ENCODE measurements at regions not wholly inside any gene's neighbourhood (a gene's known extent, or its start where the extent isn't known, plus 50 kb on each side); places are given as distances from the start of the nearest gene placed in this dataset.

DNA sequence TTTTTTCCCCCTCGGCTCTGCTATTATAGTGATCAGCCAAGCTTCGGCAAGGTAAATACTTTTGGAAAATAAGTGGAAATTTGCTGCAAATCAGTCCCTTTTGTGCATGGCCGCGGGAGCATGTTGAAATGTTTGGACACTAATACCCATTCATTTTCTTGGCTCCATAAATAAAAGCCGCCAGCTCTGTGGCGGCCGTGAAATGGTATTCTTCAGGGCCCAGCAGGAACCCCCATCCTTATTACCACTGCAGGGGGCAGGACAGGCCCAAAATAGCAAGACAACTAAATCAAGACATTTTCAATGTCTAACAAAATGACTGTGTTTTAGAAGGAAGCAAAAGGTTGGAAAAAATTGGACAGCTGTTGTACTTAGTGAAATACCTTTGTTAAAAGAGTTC is 362.3 kb downstream of the NR2F2 start:
- no peak for DNase-seq

DNA sequence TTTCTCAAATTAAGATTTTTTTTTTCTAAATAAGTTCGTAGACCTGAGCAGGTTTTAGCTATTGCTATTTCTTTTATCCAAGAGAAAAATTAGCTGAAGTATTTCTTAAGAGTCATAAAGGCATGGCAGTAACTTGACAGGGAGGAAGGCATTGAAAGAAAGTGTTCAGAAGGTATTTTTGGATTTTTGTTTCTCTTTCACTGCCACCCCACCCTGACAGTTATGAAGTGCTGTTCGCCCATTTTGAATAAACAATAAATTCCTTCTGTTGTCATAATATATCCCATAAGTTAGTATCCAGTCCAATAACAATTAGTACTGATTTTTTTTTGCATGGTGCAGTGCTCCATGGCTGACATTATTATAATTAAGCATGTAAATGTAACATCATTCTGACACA is 363.0 kb downstream of the NR2F2 start:
- DNase-seq: no peak

DNA sequence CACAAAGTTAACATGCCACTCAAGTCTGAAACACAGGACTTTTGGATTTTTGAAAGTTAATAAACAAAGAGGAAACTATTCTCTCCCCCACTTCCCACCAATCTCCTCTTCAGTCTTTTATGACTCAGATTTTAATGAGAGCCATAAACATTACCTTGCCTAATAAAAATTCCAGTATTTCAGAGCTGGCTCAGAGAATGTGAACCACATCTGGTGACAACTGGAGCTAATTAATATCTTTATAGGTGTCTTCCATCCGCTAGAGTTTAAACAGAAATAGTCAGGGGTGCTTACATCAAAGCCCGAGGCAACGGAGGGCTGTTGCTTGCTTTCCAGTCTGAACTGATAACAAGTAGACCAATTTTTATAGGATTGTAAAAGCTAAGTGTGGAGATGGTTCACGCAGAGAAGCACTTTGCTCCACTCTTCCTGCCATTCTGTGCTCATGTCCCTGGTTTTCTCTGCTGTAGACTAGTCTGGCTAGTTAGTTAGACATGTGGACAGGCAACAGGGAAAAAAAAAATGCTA is 363.6 kb downstream of the NR2F2 start:
- DNase-seq: no peak

DNA sequence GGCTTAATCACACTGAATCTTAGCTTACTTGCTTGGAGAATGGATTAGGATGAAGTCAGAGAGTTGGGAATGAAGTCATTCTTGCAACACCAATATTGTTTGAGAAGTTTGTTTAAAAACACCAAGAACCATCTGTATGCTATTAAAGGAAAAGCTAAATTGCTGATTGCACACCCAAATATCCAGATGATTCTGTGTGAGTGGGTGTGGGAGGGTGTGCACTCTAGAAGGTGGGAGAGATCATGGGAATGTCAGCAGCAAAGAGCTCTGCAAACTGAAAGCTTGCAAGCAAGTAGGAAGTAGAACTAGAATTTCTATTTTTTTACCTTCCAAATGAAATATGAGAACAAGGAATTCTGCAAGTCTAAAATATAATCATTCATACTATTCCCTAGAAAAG is 364.9 kb downstream of the NR2F2 start:
- no peak for DNase-seq

DNA sequence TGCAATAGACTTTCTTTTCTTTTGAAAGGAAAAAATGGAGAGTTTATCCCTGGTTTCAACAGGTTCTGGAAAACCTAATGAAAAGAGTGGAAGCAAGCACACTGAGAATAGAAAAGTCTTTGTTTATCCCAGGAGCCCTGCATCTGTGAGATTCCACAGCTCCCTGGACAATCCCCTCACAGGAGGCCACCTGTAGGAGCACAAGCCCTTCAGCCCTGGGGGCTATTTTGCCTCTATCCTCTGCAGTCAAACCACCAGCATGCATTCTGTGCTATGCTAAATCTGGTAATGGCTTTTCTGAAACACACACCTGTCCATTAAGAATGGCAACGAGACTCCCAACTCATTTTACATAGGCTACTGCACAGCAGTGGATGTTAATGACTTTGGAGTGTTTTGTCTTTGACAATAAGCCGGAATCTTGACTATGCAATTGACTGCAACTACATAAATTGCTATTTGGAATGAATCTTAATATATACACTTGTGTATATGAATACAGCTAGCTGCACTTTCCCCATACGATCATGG is 369.4 kb downstream of the NR2F2 start:
- no peak for DNase-seq

DNA sequence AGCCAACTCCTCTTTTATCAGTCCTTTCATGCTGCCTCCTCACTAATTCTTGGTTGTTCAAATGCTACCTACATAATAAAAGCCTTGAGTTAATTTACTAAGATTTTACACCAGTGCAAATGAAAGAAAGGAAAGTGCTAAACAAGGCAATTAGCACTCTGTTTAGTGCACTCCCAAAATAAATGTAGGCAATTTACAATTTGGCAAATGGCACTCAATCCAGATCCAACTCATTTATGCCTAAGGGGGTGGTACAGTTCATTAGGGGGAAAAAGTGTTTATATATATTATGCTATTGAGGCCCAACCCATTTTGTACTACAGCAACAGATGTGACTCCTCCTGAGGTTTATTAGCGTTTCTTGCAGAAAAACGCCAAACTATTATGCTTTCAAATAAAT is 370.1 kb downstream of the NR2F2 start:
- DNase-seq: no peak

DNA sequence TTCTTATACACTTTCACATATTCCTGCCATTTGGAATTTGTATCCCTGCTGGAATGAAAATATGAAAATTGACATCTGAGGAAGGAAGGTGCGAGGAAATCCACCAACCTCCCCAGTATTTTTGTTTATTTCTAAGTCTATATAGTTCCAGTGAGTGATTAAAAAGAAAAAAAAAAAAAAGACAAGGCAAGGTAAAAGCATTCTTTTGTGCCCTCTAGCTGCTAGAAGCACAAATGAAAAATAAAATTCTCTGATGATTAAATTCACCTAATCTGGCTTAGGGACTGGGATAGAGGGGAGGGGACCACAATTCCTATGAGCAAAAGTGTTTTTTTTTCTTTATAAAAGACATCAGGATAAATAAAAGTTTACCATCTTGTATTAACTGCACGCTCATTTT is 370.9 kb downstream of the NR2F2 start:
- no peak for DNase-seq

DNA sequence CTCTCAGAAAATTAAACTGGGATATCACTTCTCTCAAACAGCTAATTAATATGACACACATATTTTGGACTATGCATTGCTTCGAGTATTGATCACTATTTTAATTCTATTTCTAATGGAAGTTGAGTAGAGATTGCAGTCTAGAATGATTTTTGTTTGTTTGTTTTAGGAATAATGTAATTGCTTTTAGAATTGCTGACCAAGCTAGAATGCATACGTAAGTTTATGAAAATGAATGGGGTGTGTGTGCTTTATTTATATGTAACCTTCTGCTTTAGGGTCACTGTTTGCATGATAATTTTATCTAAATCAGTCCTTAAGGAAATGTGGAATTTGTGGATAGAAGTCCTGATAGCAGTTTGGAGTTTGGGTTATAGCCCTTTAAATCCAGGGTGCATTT is 371.4 kb downstream of the NR2F2 start:
- no peak for DNase-seq

- DNase-seq: no peak
These were observed 372.1 kb downstream of the NR2F2 start for GRCh38 chr15:96702589-96702988.

- DNase-seq: no peak
These were observed 372.6 kb downstream of the NR2F2 start for GRCh38 chr15:96703091-96703490.

DNA sequence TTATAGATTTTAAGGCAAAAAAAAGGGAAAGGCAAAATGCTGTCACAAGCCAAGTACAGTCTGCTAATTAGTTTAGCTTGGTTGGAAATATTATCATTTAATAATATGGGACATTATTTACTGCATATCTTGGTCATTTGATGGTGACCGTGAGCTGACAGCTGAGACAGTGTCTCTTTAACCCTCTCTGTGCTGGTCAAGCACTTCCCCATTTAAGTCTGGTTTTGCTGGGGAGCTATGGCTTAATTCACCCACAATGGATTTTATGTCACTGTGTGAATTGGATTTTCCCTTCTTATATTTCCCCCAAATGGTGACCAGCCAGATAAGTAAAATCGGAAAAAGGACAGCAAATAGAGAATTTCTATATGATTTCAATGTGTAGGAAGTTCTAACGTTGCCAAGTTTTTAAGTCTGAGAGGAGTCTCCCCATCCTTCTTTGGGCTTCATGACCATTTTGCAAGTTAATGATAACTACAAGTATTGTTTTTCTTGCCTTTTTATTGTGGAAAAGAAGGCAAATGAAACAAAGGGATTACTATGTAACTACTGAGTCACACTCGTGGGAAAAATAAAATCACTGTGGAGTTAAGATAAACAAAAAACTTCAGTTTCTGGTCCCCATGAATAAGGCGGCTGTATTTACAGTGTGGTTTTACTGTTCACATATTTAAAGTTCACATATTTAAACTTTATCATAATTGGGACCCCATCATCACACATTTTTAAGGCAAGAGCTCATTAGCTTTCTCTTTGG is 373.5 kb downstream of the NR2F2 start:
- no peak for DNase-seq

DNA sequence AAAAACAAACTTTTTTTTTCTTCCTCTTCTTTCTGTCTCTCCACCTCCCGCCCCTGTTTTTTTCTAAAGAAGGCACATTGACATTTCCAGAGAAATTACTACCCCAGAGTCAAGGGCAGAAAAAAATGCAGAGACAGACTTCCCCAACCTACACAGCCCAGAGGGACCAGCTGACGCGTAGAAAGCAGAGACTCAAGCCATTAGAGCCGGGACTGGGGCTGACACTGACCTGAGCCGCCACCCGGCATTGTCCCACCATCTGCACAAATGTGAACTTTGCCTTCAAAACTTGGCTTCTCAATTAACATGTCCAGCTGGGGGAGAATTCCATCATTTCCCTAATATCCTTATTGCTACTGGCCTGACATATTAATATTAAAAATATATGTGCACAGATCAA is 385.6 kb downstream of the NR2F2 start:
- DNase-seq: no peak

- DNase-seq: no peak
These were observed 386.0 kb downstream of the NR2F2 start for GRCh38 chr15:96716478-96716877.

DNA sequence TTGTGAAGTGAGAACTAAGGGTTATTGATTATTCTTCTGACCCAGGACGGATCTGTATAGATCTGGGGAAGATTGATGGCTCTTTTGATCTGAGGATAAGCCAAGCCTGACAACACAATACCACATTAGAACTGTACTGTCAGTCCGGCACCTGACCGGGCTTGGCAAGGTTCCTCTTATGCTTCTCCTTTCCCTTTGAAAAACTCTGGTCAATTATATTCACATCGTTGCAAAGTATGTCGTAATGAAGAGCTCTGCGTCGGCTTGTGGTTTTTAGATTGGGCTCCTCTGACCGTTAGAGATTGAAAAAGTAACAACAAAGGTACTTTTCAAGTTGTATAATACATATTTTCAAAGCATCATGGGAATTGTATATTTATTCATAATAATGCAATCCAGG is 389.8 kb downstream of the NR2F2 start:
- DNase-seq: no peak

DNA sequence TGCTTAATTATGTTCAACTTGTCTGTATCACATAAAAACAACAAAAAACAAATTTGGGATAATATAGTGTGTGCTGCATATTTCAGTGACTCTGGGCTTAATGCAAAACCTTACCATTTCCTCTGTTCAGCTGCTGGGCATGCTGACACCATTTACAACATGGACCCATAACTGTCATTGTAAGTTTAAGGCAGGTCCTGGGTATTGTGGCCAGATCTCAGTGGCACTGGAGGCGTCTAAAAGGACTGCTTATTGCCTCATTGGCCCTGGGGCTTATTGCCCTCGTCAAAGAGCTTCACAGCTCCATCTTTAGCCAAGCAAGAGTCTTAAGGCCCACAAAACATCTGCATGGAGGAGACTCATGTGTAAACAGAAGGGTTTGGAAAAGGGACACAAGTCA is 390.2 kb downstream of the NR2F2 start:
- DNase-seq: no peak

- DNase-seq: no peak
These were observed 398.1 kb downstream of the NR2F2 start for GRCh38 chr15:96728591-96728990.

- DNase-seq: no peak
These were observed 402.2 kb downstream of the NR2F2 start for GRCh38 chr15:96732704-96733103.

GRCh38 chr15:96733721-96734120 is 403.2 kb downstream of the NR2F2 start:
- no peak for DNase-seq

DNA sequence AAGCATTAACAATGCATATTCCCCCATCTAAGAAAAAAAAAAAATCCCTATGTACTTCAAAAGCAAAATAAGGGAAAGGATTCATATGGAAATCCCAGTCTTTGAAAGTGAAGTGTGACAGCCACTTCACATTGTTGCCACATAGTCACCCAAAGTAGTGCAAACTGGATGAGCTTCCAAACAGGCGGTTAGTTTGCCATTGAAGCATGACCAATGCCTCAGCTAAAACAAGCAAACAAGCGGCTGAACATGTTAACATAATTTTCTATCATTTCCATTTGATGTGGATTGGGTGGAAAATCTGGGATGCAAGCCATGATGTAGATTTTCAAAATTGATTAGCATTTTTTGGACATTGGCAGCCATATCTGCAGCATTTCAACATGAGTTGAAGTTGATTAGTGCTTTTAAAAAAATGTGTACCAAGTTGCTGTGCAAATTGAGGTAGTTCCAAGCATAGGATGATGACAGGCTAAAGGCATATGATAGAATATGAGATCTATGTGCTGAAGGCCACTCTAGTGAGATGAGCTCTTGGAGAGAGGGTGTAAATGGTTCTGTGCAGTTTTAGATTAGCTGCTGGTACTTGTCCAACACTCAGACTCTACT is 405.2 kb downstream of the NR2F2 start:
- no peak for DNase-seq

GRCh38 chr15:96736384-96736783 is 405.9 kb downstream of the NR2F2 start:
- no peak for DNase-seq

- DNase-seq: no peak
These were observed 406.9 kb downstream of the NR2F2 start for GRCh38 chr15:96737408-96737807.

GRCh38 chr15:96746665-96747064 is 416.2 kb downstream of the NR2F2 start:
- DNase-seq: no peak

- DNase-seq: no peak
These were observed 416.8 kb downstream of the NR2F2 start for GRCh38 chr15:96747291-96747690.

DNA sequence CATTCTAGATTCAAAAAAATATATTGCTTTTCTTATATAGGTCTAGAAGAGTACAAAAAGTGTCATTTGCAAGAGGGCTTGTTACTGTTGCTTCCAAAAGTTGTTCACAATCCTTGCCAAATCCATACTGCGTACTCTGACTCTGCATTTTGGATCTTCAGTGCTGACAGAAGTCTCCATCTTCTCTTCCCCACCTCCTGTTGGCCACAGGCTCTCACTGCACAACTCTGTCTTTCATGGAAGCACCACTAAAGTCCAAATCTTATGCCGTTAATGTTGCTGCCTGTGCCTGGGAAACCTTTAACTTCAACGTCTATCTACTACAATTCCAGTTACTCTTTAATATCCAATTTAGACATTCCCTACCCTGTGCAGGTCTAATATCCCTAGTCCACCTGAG is 419.9 kb downstream of the NR2F2 start:
- no peak for DNase-seq

GRCh38 chr15:96756146-96756545 is 425.6 kb downstream of the NR2F2 start:
- DNase-seq: no peak
